ENCODE measurements at regions not wholly inside any gene's neighbourhood (a gene's known extent, or its start where the extent isn't known, plus 50 kb on each side); places are given as distances from the start of the nearest gene placed in this dataset.

DNA sequence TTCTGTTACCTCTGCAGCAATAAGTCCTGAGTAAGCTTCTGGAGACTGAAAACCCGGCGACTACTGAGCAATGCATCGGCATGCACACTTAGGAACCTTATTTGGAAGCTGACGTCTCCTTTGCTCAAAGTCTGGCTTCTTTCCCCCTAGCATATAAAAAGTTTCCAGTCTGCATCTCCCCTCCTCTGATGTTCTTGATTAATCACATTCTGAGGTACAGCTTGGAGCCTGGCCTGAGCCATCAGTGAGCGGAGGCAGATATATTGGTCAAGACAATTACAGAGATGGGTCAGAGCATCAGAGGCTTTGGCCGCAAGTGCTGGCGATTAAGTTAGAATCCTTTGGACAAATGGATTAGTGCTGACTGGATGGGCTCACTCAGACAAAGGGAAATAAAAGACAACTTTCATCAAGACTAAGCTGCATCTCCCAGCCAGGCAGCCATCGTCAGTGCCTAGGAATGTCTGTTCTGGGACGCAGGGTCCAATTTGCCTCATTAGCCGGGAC lies 140.7 kb downstream of the MTX3 start:
- DNase-seq (no peak), ATAC-seq (ENCODE audit: poor library complexity) (no peak)
- no peaks in the 10 kb centered on the region for H3K4me1 Mint-ChIP-seq (ENCODE audit: low read depth)

DNA sequence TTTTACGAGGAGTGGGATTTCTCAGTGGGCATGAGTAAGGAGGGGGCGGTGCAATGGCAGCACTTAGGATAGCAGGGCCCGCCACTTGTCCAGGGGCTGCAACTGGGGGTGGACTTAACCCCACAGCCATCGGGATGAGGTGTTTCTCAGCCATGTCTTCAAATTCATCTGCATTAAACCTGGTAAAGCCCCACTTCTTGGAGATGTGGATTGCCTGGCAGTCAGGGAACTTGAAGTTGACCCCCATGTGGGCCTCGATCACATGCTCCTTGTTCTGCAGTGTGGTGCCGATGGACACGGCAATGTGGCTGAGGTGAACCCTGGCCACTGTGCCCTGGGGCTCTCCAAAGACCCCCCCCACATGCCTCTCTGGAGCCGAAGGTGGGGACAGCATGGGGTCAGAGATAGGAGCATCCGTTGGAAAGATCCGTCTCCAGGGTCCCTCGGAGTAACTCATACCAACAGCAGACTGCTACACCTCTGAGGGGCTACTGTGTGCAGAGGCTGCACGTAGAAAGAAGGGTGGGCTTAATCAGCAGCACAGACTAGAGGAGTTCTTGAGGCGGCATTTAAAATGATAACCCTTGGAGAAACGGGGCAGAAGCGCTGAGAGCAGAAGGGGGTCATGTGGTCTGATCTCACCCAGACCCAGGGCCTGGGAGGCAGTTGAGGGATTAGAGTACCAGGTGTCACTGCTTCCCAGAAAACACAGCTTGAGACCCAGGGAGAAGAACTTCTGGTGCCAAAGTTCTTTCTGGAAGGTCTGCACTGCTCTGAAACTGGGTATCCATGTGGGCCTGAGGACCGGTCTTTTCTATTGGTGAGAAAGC lies 141.4 kb downstream of the MTX3 start:
- DNase-seq (no peak), ATAC-seq (ENCODE audit: poor library complexity) (no peak)
- H3K4me3 Mint-ChIP-seq: no peak overlapping the region
- Histone ChIP-seq H3K4me1 (ENCODE audit: insufficient read depth, low read length) (no peaks in the 10 kb centered on the region), H3K4me3 (ENCODE audit: low read length) (no peak overlapping the region), H3K27me3 (ENCODE audit: control insufficient read depth in 1 of 2, insufficient read depth in 2 of 2, low read length in 2 of 2) (peaks cover 4 to 5% of the 10 kb centered on the region in 2 experiments), H3K9me3 (ENCODE audit: control insufficient read depth in 1 of 2, insufficient read depth in 1 of 2, low read length in 2 of 2) (no peaks in the 10 kb centered on the region), H3K36me3 (ENCODE audit: insufficient read depth, low read length) (no peaks in the 10 kb centered on the region), H3K27ac (ENCODE audit: low read depth in 1 of 2, low read length in 2 of 2) (no peak overlapping the region)
- H3K4me1 Mint-ChIP-seq (ENCODE audit: low read depth): no peaks in the 10 kb centered on the region
- H3K36me3 Mint-ChIP-seq (ENCODE audit: low read depth): no peaks in the 10 kb centered on the region
- H3K27ac Mint-ChIP-seq: no peak overlapping the region
- CTCF ChIA-PET: no interaction called here
- peaks cover 22% of the 10 kb centered on the region for H3K27me3 Mint-ChIP-seq
- intact Hi-C loops (cut with DNase I, micrococcal nuclease): no loop called here
- TF ChIP-seq CTCF (IDR thresholded peaks at IDR 0.05): no peak
- POLR2A ChIA-PET: no interaction called here
- H3K9me3 Mint-ChIP-seq: no peaks in the 10 kb centered on the region

More for the DNA sequence above, 140.7 kb downstream of the MTX3 start:
- no peaks in the 10 kb centered on the region for H3K36me3 ChIP-seq (ENCODE audit: insufficient read depth, low read length)
- POLR2A ChIA-PET: no interaction called here
- no peaks in the 10 kb centered on the region for H3K4me1 ChIP-seq (ENCODE audit: insufficient read depth, low read length)
- no peak overlapping the region for H3K27ac ChIP-seq (ENCODE audit: low read depth in 1 of 2, low read length in 2 of 2)
- intact Hi-C loops (cut with DNase I, micrococcal nuclease): no loop called here
- H3K27ac Mint-ChIP-seq: no peak overlapping the region
- H3K27me3 ChIP-seq (ENCODE audit: control insufficient read depth in 1 of 2, insufficient read depth in 2 of 2, low read length in 2 of 2): peaks cover 4 to 5% of the 10 kb centered on the region in 2 experiments
- H3K27me3 Mint-ChIP-seq: peaks cover 16% of the 10 kb centered on the region
- H3K9me3 Mint-ChIP-seq: no peaks in the 10 kb centered on the region
- H3K9me3 ChIP-seq (ENCODE audit: control insufficient read depth in 1 of 2, insufficient read depth in 1 of 2, low read length in 2 of 2): no peaks in the 10 kb centered on the region
- no peaks in the 10 kb centered on the region for H3K36me3 Mint-ChIP-seq (ENCODE audit: low read depth)
- no peak overlapping the region for H3K4me3 ChIP-seq (ENCODE audit: low read length)
- TF ChIP-seq CTCF (IDR thresholded peaks at IDR 0.05): no peak
- CTCF ChIA-PET: no interaction called here
- H3K4me3 Mint-ChIP-seq: no peak overlapping the region
